GM21526 (cell line): ENCODE measurements at regions not wholly inside any gene's neighbourhood (a gene's known extent, or its start where the extent isn't known, plus 50 kb on each side); places are given as distances from the start of the nearest gene placed in this dataset.

Experiments
- ATAC-seq: cut with Tn5 transposase; IDR thresholded peaks from one replicate; pipeline ENCODE4 v1.9.1; 2021; ENCODE audit warnings: moderate library complexity; ENCODE audit not compliant: unreplicated experiment, low FRiP score

DNA sequence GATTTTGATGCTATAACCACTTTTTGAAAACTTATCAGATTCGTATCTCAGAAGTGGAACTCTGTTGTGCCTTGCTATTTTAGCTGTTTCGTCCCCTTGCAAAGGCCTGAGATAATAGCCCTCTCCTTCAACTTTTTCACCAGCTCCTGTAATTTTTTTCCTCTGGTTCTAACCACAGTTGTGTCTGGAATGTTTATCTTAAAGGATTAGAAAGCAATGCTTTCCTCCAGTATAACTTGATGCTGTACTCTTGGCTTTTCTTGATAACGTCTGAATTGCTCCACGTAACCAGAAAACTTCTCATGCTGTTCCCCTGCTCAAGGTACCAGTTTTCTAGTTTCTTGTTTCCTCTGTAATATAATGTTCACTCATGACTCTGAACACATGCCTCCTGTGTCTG lies 209.4 kb downstream of the DTWD2 start:
- no peak for ATAC-seq

DNA sequence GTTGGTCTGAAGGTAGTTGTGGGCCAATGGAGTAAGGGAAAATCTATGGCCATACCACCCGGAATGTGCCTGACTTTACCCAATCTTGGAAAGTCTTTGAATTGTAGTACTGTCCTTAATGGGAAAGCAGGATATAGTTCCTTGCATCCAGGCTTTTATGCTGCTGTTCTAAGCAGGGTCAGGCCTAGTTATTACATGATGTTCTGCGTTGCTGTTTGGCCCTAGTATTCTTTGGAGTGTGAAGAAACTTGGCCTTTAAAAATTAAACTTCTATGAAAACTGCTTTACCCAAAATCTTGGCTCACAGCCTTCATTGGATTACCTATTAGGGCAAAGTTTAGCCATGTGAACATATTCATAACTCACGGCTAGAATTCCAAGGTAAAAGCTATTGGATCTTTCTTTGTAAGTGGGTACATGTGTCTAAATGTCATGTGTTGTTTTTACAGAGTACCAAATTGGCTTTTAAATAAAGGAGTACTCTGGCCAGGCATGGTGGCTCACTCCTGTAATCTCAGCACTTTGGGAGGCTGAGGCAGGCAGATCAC lies 211.1 kb downstream of the DTWD2 start:
- ATAC-seq: no peak

DNA sequence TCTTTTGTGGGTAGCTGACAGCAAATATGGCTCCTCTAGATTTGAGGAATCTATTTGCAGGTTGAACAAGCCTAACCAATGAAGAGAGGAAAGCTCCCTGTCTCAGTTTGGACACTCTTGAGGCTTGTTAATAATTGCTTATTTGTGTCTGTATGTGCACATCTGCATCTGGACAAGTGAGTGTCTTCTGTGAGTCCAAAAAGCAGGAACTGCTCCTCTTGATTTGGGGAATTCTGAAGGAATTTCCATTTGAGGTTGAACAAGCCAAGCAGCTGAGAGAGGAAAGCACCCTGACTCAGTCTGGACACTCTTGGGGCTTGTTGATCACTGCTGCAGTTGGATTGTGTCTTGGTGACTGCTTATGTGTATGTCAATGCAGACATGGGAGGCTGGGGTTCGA lies 211.6 kb downstream of the DTWD2 start:
- ATAC-seq: no peak

DNA sequence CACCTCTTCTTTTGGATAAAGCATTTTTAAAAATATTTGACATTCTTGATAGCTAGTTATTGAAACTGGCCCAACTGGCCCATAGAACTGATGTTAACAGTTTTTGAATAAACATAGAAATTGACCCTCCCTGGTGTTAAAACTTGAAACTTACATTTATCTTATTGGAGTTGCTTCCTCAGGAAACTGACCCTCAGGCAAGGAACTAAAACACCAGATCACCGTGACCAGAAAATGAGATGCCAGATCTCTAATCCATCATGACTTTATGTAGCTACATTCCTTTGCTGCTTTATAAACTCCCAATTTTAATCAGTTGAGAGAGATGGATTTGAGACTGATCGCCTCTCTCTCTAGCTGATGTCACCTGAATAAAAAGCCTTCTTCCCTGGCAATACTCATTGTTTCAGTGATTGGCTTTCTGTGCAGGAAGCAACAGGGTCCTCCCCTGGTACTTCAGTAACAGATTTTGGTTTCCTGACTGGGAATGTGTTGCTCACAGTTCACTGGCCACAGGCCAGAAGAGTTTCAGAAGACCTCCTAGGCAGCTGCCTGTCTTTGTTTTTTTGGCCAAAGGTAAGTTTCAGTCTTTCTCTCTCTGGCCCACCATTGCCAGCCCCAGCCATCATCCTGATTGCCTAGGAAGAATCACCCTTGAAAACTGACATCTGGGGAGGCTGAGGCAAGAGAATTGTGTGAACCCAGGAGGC lies 212.4 kb downstream of the DTWD2 start:
- no peak for ATAC-seq

DNA sequence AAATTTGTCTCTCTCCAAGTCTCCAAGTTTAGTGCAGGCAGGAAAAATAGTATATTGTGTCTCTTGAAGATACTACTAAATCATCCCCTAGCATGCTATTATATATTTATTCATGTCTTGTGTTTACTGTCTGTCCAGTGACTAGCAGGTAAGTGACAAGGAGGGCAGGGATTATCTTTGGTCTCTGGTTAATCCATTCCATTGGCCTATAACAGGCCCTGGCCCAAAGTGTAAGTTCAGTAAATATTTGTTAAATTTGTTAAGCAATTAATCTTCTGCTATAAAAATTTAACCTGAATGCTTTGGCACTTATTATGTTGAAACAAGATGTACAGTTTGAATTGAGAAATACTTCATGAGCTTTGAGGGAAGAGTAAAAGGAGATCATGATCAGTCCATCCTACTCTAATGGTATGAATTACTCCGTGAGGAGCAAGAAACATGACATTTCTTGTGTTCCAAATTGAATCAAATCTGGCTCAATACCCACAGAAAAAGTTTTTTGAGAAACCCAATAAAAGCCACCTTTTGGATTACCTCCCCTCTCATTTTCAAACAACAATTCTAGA lies 219.7 kb downstream of the DTWD2 start:
- no peak for ATAC-seq

DNA sequence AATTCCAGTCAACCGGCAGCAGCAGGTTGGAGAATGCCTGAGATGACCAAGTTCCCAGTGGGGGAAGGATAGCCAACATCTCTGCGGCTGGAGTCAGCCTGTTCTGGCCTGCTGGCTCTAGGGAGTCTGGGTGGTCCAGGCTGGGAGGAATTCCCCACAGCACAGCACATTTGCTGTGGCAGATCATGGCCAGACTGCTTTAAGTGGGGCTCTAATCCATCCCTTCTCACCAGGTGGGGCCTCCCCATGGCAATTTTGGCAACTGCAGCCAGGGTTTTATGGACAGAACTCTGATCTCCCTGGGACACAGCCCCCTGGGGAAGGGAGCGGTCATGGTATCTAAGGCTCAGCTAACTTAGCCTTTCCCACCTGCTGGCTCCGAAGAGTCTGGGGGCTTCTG lies 226.1 kb downstream of the DTWD2 start:
- ATAC-seq: no peak

DNA sequence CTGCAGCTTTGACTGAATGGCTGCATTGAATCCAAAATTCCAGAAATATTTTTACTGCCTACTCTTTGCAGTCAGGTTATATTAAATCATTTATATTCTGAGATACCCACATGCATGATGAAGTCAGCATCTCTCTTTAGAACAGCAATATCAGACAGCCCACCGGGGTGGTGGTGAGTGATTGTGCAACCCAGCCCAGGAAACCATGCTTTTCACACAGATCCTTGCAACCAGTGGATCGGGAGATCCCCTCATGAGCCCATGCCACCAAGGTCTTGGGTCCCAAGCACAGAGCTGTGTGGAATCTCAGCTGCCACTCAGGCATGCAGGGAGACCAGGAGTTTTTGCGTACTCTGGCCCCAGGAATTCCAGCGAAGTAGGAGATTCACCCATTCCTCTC lies 226.5 kb downstream of the DTWD2 start:
- no peak for ATAC-seq

DNA sequence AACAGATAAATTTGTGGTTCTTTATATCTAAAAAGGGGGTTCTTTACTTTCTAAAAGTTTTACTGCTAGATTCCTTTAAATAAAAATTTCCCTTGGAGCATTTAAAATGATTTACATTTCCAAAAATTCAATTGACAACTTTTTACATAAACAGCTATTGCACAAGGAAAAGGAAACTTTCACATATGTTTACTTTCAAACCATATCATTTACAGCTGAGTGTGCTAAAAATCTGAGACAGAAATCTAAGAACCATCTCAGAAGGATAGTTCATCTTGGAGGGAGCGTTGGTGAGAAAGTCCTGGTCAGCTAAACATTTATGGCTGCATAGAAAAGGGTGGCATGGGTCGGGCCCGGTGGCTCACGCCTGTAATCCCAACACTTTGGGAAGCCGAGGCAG lies 235.4 kb downstream of the DTWD2 start:
- no peak for ATAC-seq

DNA sequence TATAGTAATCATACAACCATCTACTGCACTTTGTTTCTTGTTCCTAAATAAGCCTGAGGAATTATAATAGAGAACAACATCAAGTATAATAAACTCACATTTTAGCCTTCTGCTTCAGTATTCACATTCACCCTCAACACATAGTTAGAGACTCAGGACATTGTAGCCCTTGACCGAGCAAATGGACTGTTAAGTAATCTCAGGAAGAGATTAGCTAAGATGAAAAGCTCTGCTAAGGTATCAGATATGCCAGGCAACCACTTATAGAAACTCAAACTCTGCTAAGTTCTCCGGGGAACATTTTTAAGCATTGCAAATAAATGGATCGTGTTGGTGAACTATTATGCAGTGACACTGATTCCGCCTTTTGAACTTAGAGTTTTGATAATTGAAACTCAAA lies 252.0 kb downstream of the DTWD2 start:
- ATAC-seq: no peak

DNA sequence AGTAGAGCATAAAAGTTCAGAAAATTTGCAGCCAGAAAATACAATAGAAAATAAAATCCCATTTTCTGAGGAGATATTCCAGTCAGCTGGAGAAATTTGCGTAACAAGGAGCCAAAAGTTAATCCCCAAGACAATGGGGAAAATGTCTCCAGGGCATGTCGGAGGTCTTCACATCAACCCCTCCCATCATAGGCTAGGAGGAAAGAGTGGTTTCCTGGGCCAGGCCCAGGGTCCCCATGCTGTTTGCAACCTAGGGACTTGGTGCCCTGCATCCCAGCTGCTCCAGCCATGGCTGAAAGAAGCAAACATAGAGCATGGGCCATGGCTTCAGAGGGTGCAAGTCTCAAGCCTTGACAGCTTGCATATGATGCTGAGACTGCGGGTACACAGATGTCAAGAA lies 255.0 kb downstream of the DTWD2 start:
- ATAC-seq: no peak

DNA sequence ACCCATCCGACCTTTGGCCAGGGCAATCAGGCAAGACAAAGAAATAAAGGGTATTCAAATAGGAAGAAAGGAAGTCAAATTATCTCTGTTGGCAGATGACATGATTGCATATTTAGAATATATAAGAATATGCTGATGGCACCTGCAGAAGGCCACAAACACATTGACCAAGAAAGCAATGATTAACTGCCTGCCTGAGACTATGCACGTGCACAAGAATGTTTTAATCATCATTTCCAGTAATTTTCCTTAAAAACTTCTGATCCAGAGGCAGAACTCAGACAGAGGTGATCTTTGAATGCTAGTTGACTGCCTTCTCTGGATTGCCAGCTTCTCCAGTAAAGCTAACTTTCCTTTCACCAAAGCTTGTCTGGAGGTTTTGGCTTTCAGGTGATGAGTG lies 260.2 kb downstream of the DTWD2 start:
- ATAC-seq: no peak

DNA sequence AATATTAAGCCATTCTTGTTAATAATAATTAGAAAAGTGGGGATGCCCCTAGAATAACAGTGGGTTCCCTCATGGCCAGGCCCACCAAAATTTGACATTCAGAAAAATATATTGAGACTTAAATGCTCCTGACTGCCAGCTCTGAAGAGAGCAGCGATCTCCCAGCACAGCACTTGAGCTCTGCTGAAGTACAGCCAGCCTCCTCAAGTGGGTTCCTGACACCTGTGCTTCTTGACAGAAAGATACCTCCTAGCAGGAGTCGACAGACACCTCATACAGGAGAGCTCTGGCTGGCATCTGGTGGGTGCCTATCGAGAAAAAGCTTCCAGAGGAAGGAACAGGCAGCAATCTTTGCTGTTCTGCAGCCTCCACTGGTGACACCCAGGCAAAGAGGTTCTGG lies 261.5 kb downstream of the DTWD2 start:
- ATAC-seq: no peak

DNA sequence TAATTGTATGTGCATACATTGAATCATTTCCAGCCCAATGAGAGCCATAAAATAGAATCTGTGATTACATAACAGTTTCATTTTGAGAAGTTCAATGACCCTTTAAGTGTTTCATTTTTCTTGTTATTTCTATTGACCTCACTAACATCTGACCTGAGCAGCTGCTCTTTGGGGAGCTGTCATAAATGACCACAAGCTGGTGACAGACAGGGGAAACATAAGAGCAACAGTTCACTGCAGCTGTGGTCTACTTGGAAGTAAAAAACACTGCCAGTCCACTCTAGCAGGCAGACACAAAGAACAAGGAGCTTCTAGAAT lies 265.4 kb downstream of the DTWD2 start:
- peak; percentile 84 for ATAC-seq

DNA sequence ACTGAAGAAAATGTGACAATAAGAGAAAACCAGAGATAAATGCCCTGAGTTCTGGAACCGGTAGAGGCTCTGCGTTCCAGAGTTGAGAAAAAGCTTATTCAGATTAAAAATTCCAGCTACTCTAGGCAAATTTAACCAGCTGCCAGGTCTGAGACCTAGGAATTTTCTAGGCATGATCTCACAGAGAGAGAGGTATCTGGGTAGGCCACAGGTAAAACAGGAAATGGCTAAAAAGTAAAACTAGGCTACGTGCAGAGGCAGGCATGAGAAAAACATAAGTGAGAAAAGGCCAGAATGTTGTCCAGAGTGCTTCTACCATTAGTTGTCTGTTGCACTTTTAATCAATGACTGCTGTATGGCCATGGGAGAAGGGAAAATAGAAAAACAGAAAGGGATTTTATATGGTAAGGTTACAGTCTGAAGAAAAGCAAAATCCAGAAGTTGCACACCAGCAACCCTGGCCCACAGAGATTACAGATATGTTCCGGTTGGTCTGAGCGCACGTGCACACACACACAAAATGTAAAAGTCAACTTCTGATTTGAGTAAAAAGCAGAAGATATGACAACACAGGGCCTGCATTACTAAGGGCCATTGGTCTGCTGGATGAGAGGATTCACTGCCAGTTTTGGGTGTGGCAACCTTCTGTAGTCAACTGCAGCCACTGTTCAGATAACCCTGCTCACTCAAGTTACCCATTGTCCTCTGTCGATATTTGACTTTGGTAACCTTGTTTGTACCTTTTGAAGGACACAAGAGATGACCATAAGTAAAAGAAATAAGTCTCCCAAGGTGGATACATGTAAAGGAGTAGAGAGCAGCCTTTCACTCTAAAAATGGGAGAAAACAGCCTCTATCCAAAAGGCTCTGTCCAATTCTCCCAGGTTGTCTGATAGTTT lies 266.0 kb downstream of the DTWD2 start:
- ATAC-seq: peak; percentile 84

DNA sequence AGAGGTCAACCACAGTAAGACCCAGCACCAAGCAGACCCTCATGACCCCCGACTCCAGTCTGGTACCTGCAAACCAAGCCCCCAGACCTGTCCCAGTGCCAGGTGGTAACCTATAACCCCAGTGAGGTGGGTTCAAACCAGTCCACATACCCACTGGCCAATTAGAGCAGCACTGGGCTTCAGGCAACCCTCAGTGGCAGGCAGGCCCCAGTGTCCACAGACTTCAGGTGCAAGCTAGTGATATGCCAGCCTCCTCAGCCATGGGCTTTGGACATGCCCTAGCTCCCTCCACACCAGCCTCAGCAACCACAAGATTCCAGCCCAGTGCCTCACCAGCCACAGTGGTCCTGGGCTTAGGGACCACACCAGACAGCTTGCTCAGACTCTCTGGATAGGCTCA lies 276.6 kb downstream of the DTWD2 start:
- no peak for ATAC-seq

DNA sequence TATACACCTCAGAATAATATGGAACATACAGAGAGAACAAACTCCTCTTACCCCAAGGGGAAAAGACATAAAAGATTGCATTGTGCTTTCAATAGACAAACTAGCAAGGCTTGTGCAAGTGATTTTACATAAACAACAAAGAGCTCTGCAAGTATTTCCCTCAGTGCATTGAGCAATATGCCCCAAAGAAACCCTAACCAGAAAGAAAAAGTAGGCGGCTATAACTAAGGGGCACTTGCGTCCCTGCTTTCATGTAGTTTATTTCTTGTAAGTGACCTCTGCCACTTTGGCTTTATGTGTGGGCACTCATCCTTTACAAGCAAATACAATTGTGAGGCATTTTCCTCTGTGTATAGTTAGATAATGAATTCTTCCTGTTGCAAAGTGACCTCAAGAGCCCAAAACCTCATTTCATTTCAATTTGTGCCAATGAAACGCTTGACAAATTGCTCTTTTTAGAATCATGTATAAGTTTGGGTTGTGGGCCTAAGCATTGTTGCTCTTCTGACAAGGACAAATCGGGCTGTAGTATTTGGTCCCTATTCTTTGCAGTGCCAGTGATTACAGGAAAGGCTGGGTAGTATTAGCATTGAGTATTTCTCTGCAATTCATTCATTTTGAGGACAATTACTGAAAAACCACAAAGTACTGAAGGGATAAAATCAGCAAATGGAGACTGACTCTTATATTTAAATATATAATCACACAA lies 282.2 kb downstream of the DTWD2 start:
- no peak for ATAC-seq

DNA sequence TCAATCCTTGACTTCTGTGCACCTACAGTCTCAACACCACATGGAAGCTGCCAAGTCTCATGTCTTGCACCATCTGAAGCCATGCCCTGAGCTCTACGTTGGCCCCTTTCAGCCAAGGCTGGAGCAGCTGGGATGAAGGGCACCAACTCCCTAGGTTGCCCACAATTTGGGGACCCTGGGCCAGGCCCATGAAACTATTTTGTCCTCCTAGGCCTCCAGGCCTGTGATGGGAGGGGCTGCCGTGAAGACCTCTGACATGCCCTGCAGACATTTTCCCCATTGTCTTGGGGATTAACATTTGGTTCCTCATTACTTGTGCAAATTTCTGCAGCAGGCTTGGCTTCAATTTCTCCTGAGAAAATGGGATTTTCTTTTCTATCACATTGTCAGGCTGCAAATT lies 285.1 kb downstream of the DTWD2 start:
- no peak for ATAC-seq

DNA sequence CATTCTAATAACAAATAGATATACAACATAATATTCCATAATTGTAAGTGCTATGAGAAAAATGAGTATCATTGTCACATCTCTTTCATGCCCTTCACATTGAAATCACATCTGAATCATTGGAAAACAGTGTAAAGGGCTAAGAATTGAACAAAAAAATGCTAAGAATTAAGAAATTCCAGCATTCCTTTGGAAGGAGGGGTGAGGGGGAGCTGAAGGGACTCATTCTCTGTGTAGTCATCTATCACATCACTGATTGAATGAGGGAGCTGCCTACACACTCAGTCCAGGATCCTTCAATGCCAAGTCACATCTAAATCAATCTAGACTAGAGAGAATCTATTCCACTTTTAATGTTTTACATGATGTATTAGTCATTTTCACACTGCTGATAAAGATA lies 286.6 kb downstream of the DTWD2 start:
- ATAC-seq: no peak

DNA sequence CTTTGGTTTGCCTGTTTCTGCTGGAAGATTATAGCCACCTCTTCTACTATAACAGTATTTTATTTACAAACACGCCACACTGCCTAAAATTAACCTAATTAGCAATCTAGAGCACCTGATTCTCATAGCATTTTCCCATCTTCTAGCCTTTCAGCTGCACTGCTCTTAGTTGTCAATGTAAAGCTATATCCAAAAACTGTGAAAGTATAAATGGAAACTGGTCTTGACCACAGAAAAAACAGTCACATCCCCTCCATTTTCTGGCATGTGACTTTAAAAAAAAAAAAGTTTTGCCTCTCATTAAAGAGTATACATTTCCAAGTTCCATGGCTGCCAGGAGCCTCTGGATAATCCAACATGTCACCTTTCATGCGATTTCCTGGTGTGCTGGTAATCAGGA lies 287.8 kb downstream of the DTWD2 start:
- ATAC-seq: no peak

DNA sequence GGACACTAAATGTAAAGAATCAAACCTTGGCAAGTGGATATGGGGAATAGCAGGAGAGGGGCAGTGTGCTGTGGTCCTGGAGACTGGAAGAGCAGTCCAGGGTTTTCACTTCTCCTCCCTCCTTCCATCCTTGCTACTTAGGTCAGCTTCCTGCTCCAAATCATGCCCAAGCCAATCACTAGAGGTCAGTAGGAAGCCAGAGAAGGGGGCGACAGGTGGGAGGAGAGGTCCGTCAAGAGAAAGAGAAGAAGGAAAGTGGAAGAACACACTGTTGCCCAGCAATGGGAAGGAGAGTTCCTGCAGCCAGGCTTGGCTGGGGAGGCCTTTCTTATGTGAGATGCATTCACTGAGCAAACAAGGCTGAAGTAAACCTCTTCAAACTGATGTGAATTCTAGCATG lies 289.6 kb downstream of the DTWD2 start:
- no peak for ATAC-seq

DNA sequence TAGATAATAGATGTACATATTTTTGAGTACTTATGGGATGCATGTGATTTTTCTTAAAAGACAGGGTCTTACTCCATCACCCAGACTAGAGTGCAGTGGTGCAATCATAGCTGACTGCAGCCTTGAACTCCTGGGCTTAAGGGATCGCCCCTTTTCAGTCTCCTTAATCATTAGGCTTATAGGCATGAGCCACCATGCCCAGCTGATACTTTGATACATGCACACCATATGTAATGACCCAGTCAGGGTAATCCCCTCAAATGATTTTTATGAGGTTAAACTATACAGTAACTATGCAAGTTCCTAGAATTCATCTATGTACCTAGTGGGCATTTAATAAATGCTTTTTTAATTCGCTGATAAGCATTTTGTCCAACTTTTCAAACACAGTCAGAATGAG lies 292.3 kb downstream of the DTWD2 start:
- ATAC-seq: no peak
